Heart left ventricle (tissue), 16 donors: ENCODE measurements at regions not wholly inside any gene's neighbourhood (a gene's known extent, or its start where the extent isn't known, plus 50 kb on each side); places are given as distances from the start of the nearest gene placed in this dataset.

Source experiments
- ATAC-seq, 4 donors: fragments of 200-7000 bp; cut with Tn5 transposase; one replicate each; pipeline ENCODE4 v1.9.1; 2020 to 2022; ENCODE audit warnings: moderate library complexity in 4 of 4, mild to moderate bottlenecking in 3 of 4, moderate number of reproducible peaks in 1 of 4
- DNase-seq, 5 donors: peaks; one replicate each; pipeline ENCODE4 v3.0.0-alpha.2; 2020
- H3K27ac ChIP-seq, 12 donors: fragments of 200-600 bp; sonication (generic) in 4 of 12; one replicate each; pipeline versions ENCODE4 v1.5.0 to v1.8.0; 2016 to 2022; ENCODE audit warnings: mild to moderate bottlenecking in 2 of 12
- H3K27me3 ChIP-seq, 9 donors: fragments of 200-600 bp; sonication (generic) in 2 of 9; one replicate each; pipeline versions ENCODE4 v1.5.1 to v1.8.0; 2016 to 2022; ENCODE audit warnings: mild to moderate bottlenecking in 3 of 9
- H3K36me3 ChIP-seq, 9 donors: fragments of 200-600 bp; sonication (generic) in 2 of 9; one replicate each; pipeline versions ENCODE4 v1.5.0 to v1.8.0; 2018 to 2022; ENCODE audit warnings: mild to moderate bottlenecking in 2 of 9
- H3K4me1 ChIP-seq, 12 donors: fragments of 200-600 bp; sonication (generic) in 4 of 12; one replicate each; pipeline versions ENCODE4 v1.5.0 to v1.8.0; 2016 to 2022; ENCODE audit warnings: mild to moderate bottlenecking in 3 of 12
- H3K4me3 ChIP-seq, 12 donors: fragments of 200-600 bp; sonication (generic) in 4 of 12; one replicate each; pipeline versions ENCODE4 v1.5.0 to v1.8.0; 2017 to 2022; ENCODE audit warnings: mild to moderate bottlenecking in 9 of 12, moderate library complexity in 4 of 12
- H3K9me3 ChIP-seq, 12 donors: fragments of 200-600 bp; sonication (generic) in 4 of 12; one replicate each; pipeline versions ENCODE4 v1.5.0 to v1.8.0; 2016 to 2022; ENCODE audit warnings: mild to moderate bottlenecking in 1 of 12
- POLR2A ChIP-seq, 2 donors: fragments of 450-650 bp; IDR thresholded peaks; one replicate each; pipeline ENCODE4 v1.6.1; 2017; ENCODE audit warnings: antibody characterized with exemption in 2 of 2, mild to moderate bottlenecking in 2 of 2, moderate library complexity in 2 of 2
- WGBS, 4 donors: extraction: QIAGEN DNeasy Blood & Tissue Kit in 2 of 4; methylation state at CpG; one replicate each; pipeline versions ENCODE4 v1.1.5 to v1.1.7; 2013 to 2018; 5-methylcytosine and 5-hydroxymethylcytosine counted together
- intact Hi-C, 10 donors: fragments of 100-400 bp; cut with DNase I; formaldehyde crosslinking; loops; one replicate each; pipeline versions ENCODE4 v1.11.1 to v1.14.2; 2022
- TF ChIP-seq, protein P1 (sequence below), 12 donors: fragments of 200-600 bp; sonication (generic) in 4 of 12; IDR thresholded peaks; one replicate each; pipeline versions ENCODE4 v1.5.0 to v1.8.0; 2018 to 2022; ENCODE audit warnings: antibody characterized with exemption in 12 of 12, mild to moderate bottlenecking in 5 of 12
- donor health status: ischemic (EF 13 %, LVEDD 7.1; RV severe dilation, severe dysfunction).
- donor health status: healthy with polysubstance abuse.
- donor health status: DM: no; HTN: yes; CAD: no.
- donor health status: DM: no; HTN: no; CAD: no.
- donor health status: ischemic (EF 25% LVEDD 6.9; RV normal size, moderate dysfunction).
- donor health status: ischemic (EF 25% LVEDD 5.7; RV mildly dilated, moderate dysfunction).
- donor health status: healthy.
- donor health status: DM: yes; HTN: yes; CAD: no.
- donor health status: ischemic (EF 35%, LVEDD 5.7; RV mildly dilated, moderate dysfunction).
- donor health status: nonischemic (EF 11% LVEDD 7.7; RV severe dilation, severe dysfunction).
- donor health status: DM: yes; HTN: yes; CAD: no.
- donor health status: PGD.
- donor health status: ischemic (EF 29% LVEDD 5.4; RV normal size, mild dysfunction).
- donor health status: nonischemic (EF 23%, LVEDD 6.1; RV moderate dilation, normal function).

DNA sequence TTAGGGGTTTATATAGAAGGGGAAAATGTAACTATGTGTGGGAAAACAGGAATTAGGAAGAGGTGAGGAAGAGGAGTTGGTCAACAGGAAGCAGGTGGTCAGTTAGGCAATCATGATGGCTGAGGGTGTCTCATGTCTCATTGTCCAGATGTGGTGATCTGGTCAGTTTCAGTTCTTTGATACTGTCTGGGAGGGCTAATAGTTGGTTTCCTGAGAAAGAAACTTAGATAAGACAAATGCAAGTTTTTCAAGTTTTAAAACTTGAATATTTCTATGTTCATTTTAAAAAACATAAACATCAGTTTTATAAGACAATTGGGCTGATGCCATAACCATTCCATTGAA, 1121.8 kb upstream of the USP15 start:
- Histone ChIP-seq H3K27ac (no peak overlapping the region), H3K36me3 (no peaks in the 10 kb centered on the region), H3K9me3 (peaks cover 0 to 7% (median 0%) of the 10 kb centered on the region in 12 donors), H3K4me3 (no peak overlapping the region), H3K4me1 (no peaks in the 10 kb centered on the region), H3K27me3 (no peaks in the 10 kb centered on the region)
- ATAC-seq (peak in 2 of 4 donors; percentile 44 to 91), DNase-seq (no peak)
- intact Hi-C loops, result no loop called here
- no peak for TF ChIP-seq POLR2A (IDR thresholded peaks at IDR 0.05)
- TF ChIP-seq, protein P1, sequence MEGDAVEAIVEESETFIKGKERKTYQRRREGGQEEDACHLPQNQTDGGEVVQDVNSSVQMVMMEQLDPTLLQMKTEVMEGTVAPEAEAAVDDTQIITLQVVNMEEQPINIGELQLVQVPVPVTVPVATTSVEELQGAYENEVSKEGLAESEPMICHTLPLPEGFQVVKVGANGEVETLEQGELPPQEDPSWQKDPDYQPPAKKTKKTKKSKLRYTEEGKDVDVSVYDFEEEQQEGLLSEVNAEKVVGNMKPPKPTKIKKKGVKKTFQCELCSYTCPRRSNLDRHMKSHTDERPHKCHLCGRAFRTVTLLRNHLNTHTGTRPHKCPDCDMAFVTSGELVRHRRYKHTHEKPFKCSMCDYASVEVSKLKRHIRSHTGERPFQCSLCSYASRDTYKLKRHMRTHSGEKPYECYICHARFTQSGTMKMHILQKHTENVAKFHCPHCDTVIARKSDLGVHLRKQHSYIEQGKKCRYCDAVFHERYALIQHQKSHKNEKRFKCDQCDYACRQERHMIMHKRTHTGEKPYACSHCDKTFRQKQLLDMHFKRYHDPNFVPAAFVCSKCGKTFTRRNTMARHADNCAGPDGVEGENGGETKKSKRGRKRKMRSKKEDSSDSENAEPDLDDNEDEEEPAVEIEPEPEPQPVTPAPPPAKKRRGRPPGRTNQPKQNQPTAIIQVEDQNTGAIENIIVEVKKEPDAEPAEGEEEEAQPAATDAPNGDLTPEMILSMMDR (IDR thresholded peaks at IDR 0.05), result no peak

DNA sequence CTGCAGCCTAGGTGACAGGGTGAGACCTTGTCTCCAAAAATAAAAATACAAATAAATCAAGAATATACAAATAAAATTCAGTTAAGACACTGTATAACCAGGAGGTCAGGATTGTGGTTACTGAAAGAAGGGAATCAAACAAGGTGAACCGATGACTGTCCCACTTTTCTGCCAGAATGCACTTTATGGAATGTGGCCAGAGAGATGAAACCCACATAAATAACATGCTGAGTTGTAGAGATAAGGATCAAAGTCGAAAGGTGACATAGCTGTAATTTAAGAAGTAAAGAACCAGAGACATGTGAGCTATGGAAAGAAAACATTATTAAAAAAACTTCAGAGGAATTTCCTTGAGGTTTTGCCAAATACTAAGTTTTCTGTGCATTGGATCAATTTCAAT, 1098.2 kb upstream of the USP15 start:
- 36 to 61% (median 56%) methylated on average over 2 of the region's 2 CpGs for WGBS, 4 donors
- intact Hi-C loops, result no loop called here
- no peak for ATAC-seq

DNA sequence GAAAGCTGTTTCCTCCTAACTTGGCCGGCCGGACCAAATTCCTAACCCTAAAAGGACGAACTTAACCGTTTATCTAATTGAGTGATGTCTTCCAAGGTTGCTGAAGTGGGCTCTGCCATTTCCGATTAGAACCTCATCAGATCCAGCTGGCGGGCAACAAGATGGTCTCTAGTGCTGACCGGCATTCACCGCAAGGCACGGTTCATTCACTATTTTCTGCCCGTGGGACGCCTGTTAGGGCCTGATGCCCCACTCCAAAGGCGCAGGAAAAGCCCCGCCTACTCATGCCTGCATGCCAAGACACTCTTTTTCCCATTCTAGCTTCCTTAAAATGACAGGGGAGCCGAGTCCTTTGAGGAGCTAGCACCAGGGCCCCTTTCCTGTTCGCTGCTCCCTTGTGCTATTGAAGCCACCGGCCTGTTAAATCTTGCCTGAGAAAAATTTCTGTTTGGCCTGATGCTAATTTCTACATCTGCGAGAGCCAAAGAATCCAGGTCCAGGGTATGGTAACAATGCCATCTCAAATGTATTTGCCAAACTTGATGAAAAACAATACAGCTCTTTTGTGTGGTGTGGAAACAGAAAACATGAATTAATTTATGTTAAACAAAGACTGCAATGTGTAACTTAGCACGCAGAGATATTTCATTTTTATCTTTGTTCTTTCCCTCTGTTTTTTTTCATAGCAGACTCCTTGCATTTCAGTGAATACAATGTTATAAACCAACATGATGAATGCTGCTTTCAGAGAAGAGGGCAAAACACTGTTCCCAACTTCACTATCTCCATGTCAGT, 1071.2 kb upstream of the USP15 start:
- TF ChIP-seq, protein P1 (IDR thresholded peaks at IDR 0.05), result no peak
- no peak for TF ChIP-seq POLR2A (IDR thresholded peaks at IDR 0.05)
- no peak overlapping the region for H3K4me3 ChIP-seq
- WGBS, 4 donors, result 79 to 91% (median 84%) methylated on average over 18 of the region's 18 CpGs
- no peaks in the 10 kb centered on the region for H3K27me3 ChIP-seq
- DNase-seq (no peak), ATAC-seq (no peak)
- peaks cover 0 to 4% (median 0%) of the 10 kb centered on the region in 12 donors for H3K9me3 ChIP-seq
- H3K4me1 ChIP-seq, result no peaks in the 10 kb centered on the region
- H3K27ac ChIP-seq, result no peak overlapping the region
- H3K36me3 ChIP-seq, result no peaks in the 10 kb centered on the region
- intact Hi-C loops, result no loop called here

More for the DNA sequence above, 1098.2 kb upstream of the USP15 start:
- Histone ChIP-seq H3K36me3 (no peaks in the 10 kb centered on the region), H3K4me3 (no peak overlapping the region), H3K27me3 (no peaks in the 10 kb centered on the region), H3K4me1 (no peaks in the 10 kb centered on the region), H3K27ac (no peak overlapping the region), H3K9me3 (peaks cover 0 to 26% (median 0%) of the 10 kb centered on the region in 12 donors)
- DNase-seq, result no peak
- no peak for TF ChIP-seq POLR2A (IDR thresholded peaks at IDR 0.05)
- TF ChIP-seq, protein P1 (IDR thresholded peaks at IDR 0.05), result no peak

DNA sequence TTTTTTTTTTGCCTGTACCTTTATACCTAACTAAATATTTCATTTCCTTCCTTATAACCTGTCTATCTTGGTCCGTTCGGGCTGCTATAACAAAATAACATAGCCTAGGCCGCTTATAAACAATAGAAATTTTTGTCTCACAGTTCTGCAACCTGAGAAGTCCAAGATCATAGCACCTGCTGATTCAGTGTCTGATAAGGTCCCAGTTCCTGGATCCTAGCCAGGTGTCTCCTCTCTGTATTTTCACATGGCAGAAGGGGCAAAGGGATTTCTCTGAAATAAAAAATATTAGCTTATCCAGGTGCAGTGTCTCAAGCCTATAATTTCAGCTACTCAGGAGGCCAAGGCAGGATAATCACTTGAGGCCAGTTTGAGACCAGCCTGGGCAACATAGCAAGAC, 1046.6 kb upstream of the USP15 start:
- no peaks in the 10 kb centered on the region for H3K36me3 ChIP-seq
- H3K4me3 ChIP-seq, result no peak overlapping the region
- H3K9me3 ChIP-seq, result peaks cover 0 to 5% (median 0%) of the 10 kb centered on the region in 12 donors
- H3K27ac ChIP-seq, result no peak overlapping the region
- ATAC-seq, result no peak
- intact Hi-C loops, result no loop called here
- DNase-seq, result no peak
- H3K4me1 ChIP-seq, result no peaks in the 10 kb centered on the region
- WGBS, 4 donors, result 76 to 81% (median 80%) methylated on average over 3 of the region's 3 CpGs
- TF ChIP-seq POLR2A (IDR thresholded peaks at IDR 0.05), result no peak
- TF ChIP-seq, protein P1 (IDR thresholded peaks at IDR 0.05), result no peak
- no peaks in the 10 kb centered on the region for H3K27me3 ChIP-seq
